ENCODE measurements at regions not wholly inside any gene's neighbourhood (a gene's known extent, or its start where the extent isn't known, plus 50 kb on each side); places are given as distances from the start of the nearest gene placed in this dataset.
"Not testable (repeated sequence)": the region's sequence is repeated elsewhere in the genome, so short reads cannot be mapped to it uniquely, and the experiment has no call there.

- DNase-seq, result no peak
These were observed 1440.1 kb downstream of the OTOL1 start for GRCh38 chr3:162936706-162937105.

GRCh38 chr3:162938083-162938482 lies 1441.5 kb downstream of the OTOL1 start:
- no peak for DNase-seq

DNA sequence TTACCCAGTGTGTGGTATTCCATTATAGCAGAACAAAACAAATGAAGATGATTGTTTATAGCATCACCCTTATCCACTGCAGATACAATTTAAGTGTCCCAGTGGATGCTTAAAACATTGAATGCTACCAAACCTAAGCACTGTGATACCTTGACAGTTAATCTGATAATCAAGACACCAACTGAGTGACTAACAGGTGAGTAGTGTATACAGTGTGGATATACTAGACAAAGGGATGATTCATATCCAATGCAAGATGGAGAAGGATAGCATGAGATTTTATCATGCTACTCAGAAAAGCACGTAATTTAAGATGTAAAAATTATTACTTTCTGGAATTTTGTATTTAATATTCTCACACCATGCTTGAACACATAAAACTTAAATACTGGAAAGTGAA lies 1449.0 kb downstream of the OTOL1 start:
- DNase-seq, result no peak

DNA sequence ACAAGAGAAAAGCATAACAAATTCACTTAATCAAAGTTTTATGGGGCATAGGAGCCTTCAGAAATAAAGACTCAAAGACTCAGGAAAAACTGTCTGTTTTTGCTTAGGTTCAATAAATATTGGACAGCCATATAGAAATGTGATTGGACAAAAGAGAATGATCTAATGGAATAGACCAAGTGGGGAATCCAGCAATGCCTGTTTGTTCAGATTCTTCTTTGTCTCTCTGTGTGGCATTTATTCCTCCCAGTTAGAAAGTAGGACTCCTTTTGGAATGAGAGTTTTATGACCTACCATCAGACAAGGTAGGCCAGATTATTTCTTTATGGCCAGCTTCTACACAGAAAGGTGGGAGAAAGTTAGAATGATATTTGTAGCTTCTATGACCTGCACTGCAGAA lies 1460.1 kb downstream of the OTOL1 start:
- DNase-seq, result no peak

- no peak for DNase-seq
These were observed 1463.7 kb downstream of the OTOL1 start for GRCh38 chr3:162960269-162960668.

DNA sequence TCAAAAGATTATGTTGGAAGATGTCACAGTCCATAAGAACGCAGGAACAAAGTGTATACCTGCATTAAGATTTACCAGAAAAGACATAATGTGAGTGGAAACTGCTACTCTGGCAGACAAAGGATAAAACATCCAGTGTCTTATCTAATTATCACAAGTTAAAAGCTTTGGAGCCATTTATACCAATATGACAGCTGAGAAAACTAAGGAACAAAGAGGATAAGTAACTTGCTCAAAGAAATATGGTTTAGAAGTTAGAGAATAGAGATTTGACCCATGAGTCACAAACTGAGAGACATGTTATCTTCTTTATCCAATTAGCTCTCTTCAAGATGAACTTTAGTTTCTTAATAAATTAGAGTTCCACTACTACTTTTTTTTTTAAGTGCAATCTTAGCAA lies 1473.7 kb downstream of the OTOL1 start:
- DNase-seq, result no peak

GRCh38 chr3:162971715-162972114 lies 1475.1 kb downstream of the OTOL1 start:
- DNase-seq, result no peak

DNA sequence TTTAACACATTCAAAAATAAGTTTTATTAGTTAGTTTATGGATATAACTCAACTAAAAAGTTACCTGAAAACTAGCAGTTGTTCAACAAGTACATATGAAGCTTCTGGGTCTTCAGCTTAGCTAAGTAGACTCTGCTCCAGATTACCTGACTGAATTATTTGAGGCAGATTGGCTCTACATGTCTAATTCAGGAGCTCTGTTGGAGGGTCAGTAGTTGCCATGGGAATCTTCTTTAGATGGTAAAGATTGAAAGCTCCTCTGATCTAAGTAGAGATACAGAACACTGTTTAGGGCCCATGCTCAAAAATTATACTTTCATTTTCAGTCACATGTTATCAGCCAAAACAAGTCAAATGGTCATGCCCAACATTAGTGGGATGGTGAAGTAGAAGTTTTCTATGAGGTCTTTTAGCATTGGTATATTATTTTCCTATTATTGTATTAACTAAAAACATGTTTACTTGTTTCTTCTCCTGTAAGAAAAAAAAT lies 1476.9 kb downstream of the OTOL1 start:
- no peak for DNase-seq

DNA sequence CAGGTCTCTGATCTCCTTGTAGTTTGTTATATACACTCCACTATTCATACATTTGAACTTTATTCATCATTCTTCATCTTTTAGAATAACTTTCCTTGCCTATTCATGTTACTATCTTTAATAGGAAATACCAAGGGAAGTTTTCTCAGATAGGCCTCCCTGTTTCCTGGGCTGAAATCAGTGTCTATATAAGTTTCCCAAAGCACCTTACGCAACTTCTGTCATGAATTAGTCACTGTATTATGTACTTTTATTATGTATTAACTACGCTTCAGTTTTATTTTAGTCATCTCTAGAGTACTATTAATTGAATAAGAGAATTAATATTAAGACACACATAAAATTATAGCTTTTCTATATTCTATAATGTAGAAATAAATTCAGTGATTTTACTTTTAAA lies 1481.5 kb downstream of the OTOL1 start:
- no peak for DNase-seq

GRCh38 chr3:162984746-162985145 lies 1488.1 kb downstream of the OTOL1 start:
- DNase-seq, result no peak

GRCh38 chr3:162987085-162987794 lies 1490.6 kb downstream of the OTOL1 start:
- not testable (repeated sequence) for DNase-seq

DNA sequence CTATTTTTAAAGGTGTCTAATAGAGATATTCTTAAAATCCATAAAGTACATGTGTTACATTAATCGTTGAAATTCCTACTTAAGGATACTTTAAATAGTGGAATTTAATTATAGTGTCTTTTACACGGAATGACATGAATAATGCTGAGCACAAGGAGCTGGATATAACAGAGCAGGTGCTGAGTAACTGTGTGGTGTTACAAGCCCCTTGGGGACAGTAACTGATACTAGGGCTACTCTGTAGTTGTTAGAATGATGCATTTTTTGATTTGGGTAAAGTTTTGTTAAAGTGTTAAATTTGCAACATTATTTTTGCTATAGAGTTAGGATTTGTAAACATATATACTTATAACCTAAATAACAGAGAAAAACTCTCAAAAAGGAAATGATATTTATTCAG lies 1496.1 kb downstream of the OTOL1 start:
- DNase-seq, result no peak

- no peak for DNase-seq
These were observed 1497.6 kb downstream of the OTOL1 start for GRCh38 chr3:162994165-162994564.

GRCh38 chr3:162996368-162996767 lies 1499.8 kb downstream of the OTOL1 start:
- no peak for DNase-seq

GRCh38 chr3:162998205-162998604 lies 1501.6 kb downstream of the OTOL1 start:
- DNase-seq, result no peak

- DNase-seq, result no peak
These were observed 1515.0 kb downstream of the OTOL1 start for GRCh38 chr3:163011596-163011995.

DNA sequence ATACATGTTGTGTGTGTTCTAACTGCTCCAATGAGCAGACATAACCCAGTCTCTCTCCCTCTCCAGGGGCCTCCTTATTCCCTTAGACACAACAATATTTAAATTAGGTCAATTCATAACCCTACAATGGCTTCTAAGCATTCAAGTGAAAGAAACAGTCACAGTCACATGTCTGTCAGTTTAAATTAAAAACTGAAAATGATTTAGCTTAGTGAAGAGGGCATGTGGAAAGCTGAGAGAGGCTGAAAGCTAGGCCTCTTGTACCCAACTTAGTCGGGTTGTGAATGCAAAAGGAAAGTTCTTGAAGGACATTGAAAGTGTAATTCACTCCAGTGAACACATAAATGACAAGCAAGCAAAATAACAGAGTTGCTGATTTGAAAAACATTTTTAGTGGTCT lies 1519.6 kb downstream of the OTOL1 start:
- DNase-seq, result no peak

GRCh38 chr3:163018067-163018466 lies 1521.5 kb downstream of the OTOL1 start:
- no peak for DNase-seq

DNA sequence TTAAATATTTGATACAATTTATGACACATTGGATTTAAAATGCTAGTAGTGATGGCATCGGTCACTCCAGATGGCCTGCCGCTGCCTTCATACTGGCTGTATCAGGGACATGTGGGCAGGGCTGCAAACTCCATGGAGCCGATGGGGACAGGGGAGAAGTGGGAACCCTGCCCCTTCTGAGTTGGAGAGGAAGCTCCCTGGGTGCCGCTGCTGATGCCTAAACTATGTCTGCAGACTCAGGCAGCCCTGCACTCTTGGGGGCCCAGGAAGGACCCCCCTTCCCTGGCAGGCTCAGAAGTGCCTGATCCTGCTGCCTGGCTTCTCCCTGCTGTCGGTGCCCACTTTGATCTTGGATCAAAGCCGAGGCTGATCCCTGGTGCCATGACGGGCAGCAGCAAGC lies 1522.1 kb downstream of the OTOL1 start:
- DNase-seq, result no peak

GRCh38 chr3:163019260-163019659 lies 1522.7 kb downstream of the OTOL1 start:
- no peak for DNase-seq

- no peak for DNase-seq
These were observed 1537.0 kb downstream of the OTOL1 start for GRCh38 chr3:163033652-163034051.

DNA sequence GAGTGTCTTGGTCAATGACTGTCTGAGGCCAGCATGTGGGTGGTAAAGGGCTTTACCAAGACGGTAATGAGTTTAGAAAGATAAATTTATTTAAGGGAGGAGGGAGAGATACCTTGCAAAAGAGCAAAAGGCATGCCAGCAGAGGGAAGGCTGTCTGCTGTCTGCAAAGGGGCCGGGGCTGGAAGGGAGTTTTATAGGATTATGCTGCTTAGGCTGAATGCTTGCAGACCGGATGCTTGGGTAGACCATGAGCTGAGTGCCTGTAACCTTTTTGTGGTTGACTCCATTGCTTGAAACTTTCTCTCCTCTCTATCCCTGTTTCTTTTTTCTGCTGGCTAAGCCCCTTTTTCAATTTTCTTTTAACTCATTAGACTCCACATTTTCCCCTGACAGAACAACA lies 1543.0 kb downstream of the OTOL1 start:
- DNase-seq, result no peak

DNA sequence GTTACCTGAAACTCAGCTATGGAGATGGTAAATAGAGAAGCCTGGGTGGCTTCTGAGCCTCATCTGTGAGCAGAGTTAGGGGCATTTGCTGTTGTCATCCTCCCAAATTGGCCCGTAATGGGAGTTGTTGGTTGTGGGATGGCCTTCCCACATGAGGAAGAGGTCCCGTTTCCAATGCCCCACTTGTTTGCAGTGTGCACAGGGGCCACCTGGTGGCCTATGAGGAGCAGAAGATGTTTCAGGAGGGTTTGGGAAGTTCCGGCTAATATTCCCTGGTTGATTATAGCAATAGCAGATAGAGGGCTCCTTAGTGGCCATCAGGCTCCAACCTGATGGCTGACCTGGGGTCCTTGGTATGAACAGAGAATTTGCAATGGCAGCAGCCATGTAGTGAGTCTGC lies 1546.5 kb downstream of the OTOL1 start:
- DNase-seq, result no peak

DNA sequence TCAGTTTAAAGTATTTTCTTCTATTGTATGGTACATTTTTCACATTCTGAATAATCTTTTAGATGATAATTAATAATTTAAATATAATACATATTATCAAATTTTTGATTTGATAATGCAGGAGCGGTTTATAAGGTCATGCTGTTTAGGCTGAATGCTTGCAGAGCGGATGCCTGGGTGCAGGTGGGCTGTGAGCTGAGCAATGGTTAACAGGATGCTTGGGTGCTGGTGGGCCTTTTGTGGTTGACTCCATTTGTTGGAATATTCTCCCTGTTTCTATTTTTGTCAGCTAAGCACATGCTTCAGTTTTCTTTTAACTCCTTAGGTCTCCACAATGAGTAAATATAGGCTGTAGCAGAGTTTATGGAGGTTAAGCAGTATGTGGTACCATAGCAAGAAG lies 1549.3 kb downstream of the OTOL1 start:
- no peak for DNase-seq

DNA sequence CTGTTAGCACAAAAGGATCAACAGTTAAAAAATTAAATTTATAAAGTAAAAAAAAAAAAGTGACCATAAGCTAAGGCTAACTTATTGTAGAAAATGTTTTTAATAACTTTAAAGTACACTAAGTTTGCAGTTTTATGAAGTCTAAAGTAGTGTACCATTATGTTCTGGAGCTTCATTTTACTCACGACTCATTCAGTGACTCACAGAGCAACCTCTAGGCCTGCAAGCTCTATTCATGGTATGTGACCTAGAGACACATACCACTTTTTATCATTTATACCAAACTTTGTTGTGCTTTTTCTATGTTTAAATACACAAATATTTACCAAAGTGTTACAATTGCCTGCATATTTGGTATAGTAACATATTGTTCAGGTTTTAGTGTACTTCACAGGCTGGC lies 1552.3 kb downstream of the OTOL1 start:
- DNase-seq, result no peak

All from suppressor macrophage treated with lipopolysaccharide for 4 hours (primary cell).